HEK293 (cell line): ENCODE measurements at regions not wholly inside any gene's neighbourhood (a gene's known extent, or its start where the extent isn't known, plus 50 kb on each side); places are given as distances from the start of the nearest gene placed in this dataset.

Experiments used
- CTCF ChIA-PET: fragments of 350-600 bp; formaldehyde crosslinking; extraction: SDS; loops from one replicate; lab custom pipeline; 2021; ENCODE audit warnings: antibody characterized with exemption; lab: Yijun Ruan, JAX
- POLR2A ChIA-PET: fragments of 300-600 bp; formaldehyde crosslinking; extraction: SDS; loops from one replicate; lab custom pipeline; 2020; ENCODE audit warnings: antibody characterized with exemption, inconsistent platforms; lab: Yijun Ruan, JAX
- H3K27ac ChIP-seq: fragments of 200-500 bp; sonication (Bioruptor generic); 2 replicates; pipeline ENCODE4 v1.5.1; 2014; ENCODE audit warnings: low read depth, low read length, control low read depth, inconsistent platforms; ENCODE audit errors: extremely low read depth
- H3K36me3 ChIP-seq, 2 experiments: fragments of 200-500 bp in 1 of 2; sonication (Bioruptor generic) in 1 of 2; 1 replicate in 1 of 2; 2 replicates in 1 of 2; pipeline ENCODE4 v1.5.1; 2014 to 2017; ENCODE audit warnings: inconsistent platforms in 2 of 2, low read length in 2 of 2; ENCODE audit not compliant: control insufficient read depth in 2 of 2, insufficient read depth in 1 of 2
- H3K4me1 ChIP-seq: fragments of 200-500 bp; sonication (Bioruptor generic); 2 replicates; pipeline ENCODE4 v1.5.1; 2014; ENCODE audit warnings: mild to moderate bottlenecking, low read length, inconsistent platforms; ENCODE audit not compliant: control insufficient read depth, insufficient read depth
- H3K4me3 ChIP-seq: 2 replicates; pipeline ENCODE4 v1.5.1; 2011; ENCODE audit warnings: low read depth, mild to moderate bottlenecking, control low read depth, low read length, moderate library complexity
- H3K9me3 ChIP-seq: fragments of 200-500 bp; sonication (Bioruptor generic); 2 replicates; pipeline ENCODE4 v1.5.1; 2014; ENCODE audit warnings: low read depth, low read length, inconsistent platforms; ENCODE audit not compliant: control insufficient read depth, insufficient read depth
- GLI2 ChIP-seq: fragments of 450-650 bp; formaldehyde crosslinking; IDR thresholded peaks from 2 replicates; pipeline ENCODE4; 2017; ENCODE audit warnings: missing biosample characterization, missing genetic modification characterization, low read depth, borderline replicate concordance
- HOXA7 ChIP-seq: sonication (generic); formaldehyde crosslinking; IDR thresholded peaks from 2 replicates; pipeline ENCODE4 v1.8.1; 2022; ENCODE audit warnings: missing genetic modification reagents, borderline replicate concordance
- KLF1 ChIP-seq: fragments of 450-650 bp; formaldehyde crosslinking; IDR thresholded peaks from 2 replicates; pipeline ENCODE4 v1.5.1; 2016; ENCODE audit warnings: missing biosample characterization, missing genetic modification characterization
- SALL2 ChIP-seq: fragments of 450-650 bp; formaldehyde crosslinking; IDR thresholded peaks from 2 replicates; pipeline ENCODE4 v1.5.0; 2017; ENCODE audit warnings: missing biosample characterization, mild to moderate bottlenecking, missing genetic modification characterization, borderline replicate concordance
- SETDB1 ChIP-seq: IDR thresholded peaks from one replicate; pipeline ENCODE4 v1.6.1; 2017; ENCODE audit warnings: mild to moderate bottlenecking, low read length, moderate library complexity, mixed read lengths; ENCODE audit not compliant: insufficient read length
- ZNF132 ChIP-seq: fragments of 450-650 bp; formaldehyde crosslinking; IDR thresholded peaks from 2 replicates; pipeline ENCODE4 v1.5.1; 2017; ENCODE audit warnings: missing biosample characterization, missing genetic modification characterization, borderline replicate concordance
- ZNF202 ChIP-seq: fragments of 450-650 bp; formaldehyde crosslinking; IDR thresholded peaks from 2 replicates; pipeline ENCODE4 v1.5.1; 2016; ENCODE audit warnings: missing biosample characterization, missing genetic modification characterization, borderline replicate concordance
- ZNF23 ChIP-seq: fragments of 450-650 bp; formaldehyde crosslinking; IDR thresholded peaks from 2 replicates; pipeline ENCODE4 v1.5.1; 2016; ENCODE audit warnings: missing biosample characterization, missing genetic modification characterization, borderline replicate concordance
- ZNF324 ChIP-seq: fragments of 450-650 bp; formaldehyde crosslinking; IDR thresholded peaks from 2 replicates; pipeline ENCODE4 v1.5.1; 2016; ENCODE audit warnings: missing biosample characterization, missing genetic modification characterization
- ZNF341 ChIP-seq: fragments of 450-650 bp; formaldehyde crosslinking; IDR thresholded peaks from 2 replicates; pipeline ENCODE4; 2016; ENCODE audit warnings: low read depth, missing biosample characterization, missing genetic modification characterization
- ZNF513 ChIP-seq: fragments of 450-650 bp; IDR thresholded peaks from 2 replicates; pipeline ENCODE4 v1.5.1; 2018; ENCODE audit warnings: missing biosample characterization, missing genetic modification characterization
- ZNF561 ChIP-seq: fragments of 450-650 bp; IDR thresholded peaks from 2 replicates; pipeline ENCODE4 v1.5.1; 2018; ENCODE audit warnings: missing biosample characterization, missing genetic modification characterization, borderline replicate concordance
- ZNF585B ChIP-seq: fragments of 450-650 bp; formaldehyde crosslinking; IDR thresholded peaks from 2 replicates; pipeline ENCODE4 v1.5.1; 2016; ENCODE audit warnings: missing biosample characterization, missing genetic modification characterization
- ZNF610 ChIP-seq: fragments of 450-650 bp; formaldehyde crosslinking; IDR thresholded peaks from 2 replicates; pipeline ENCODE4 v1.5.1; 2016; ENCODE audit warnings: missing biosample characterization, missing genetic modification characterization, borderline replicate concordance
- ZNF626 ChIP-seq: fragments of 450-650 bp; sonication (Bioruptor Pico); formaldehyde crosslinking; IDR thresholded peaks from 2 replicates; pipeline ENCODE4 v1.5.1; 2018; ENCODE audit warnings: missing biosample characterization, missing genetic modification characterization, inconsistent platforms
- ZNF654 ChIP-seq: fragments of 450-650 bp; formaldehyde crosslinking; IDR thresholded peaks from 2 replicates; pipeline ENCODE4 v1.5.1; 2016; ENCODE audit warnings: low read depth, missing biosample characterization, missing genetic modification characterization
- ZNF768 ChIP-seq: fragments of 450-650 bp; formaldehyde crosslinking; IDR thresholded peaks from 2 replicates; pipeline ENCODE4 v1.5.1; 2018; ENCODE audit warnings: missing biosample characterization, mild to moderate bottlenecking, missing genetic modification characterization
- ZSCAN18 ChIP-seq: fragments of 450-650 bp; formaldehyde crosslinking; IDR thresholded peaks from 2 replicates; pipeline ENCODE4 v1.5.1; 2016; ENCODE audit warnings: missing biosample characterization, missing genetic modification characterization
- TF ChIP-seq, protein P1 (sequence below): fragments of 450-650 bp; formaldehyde crosslinking; IDR thresholded peaks from 2 replicates; pipeline ENCODE4 v1.5.1; 2016; ENCODE audit warnings: missing biosample characterization, missing genetic modification characterization
- TF ChIP-seq, protein P2 (sequence below): fragments of 450-650 bp; formaldehyde crosslinking; IDR thresholded peaks from 2 replicates; pipeline ENCODE4 v1.5.1; 2017; ENCODE audit warnings: missing biosample characterization, missing genetic modification characterization

DNA sequence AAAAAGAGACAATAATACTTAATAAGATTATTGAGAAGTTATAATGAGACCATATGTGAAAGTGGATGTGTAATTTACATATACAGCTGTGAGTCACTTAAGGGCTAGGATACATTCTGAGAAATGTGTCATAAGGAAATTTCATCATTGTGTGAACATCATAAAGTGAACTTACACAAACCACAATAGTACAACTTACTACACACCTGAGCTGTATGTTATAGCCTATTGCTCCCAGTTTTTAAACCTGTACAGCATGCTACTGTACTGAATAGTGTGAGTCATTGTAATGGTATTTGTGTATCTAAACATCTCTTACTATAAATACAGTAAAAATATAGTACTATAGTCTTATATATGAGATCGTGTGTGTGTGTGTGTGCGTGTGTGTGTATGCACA lies 1420.3 kb upstream of the PIK3C3 start (continued):
- TF ChIP-seq ZNF610 (tag by site-specific recombination) = no peak
- TF ChIP-seq ZNF23 (tag by site-specific recombination) = no peak
- TF ChIP-seq KLF1 (tag by site-specific recombination) = no peak
- TF ChIP-seq ZNF561 (tag by site-specific recombination) = no peak
- no peak for TF ChIP-seq ZNF202 (tag by site-specific recombination)
- TF ChIP-seq, protein P1, sequence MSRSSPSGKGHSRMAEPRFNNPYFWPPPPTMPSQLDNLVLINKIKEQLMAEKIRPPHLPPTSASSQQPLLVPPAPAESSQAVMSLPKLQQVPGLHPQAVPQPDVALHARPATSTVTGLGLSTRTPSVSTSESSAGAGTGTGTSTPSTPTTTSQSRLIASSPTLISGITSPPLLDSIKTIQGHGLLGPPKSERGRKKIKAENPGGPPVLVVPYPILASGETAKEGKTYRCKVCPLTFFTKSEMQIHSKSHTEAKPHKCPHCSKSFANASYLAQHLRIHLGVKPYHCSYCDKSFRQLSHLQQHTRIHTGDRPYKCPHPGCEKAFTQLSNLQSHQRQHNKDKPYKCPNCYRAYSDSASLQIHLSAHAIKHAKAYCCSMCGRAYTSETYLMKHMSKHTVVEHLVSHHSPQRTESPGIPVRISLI (tag by site-specific recombination) = no peak
- TF ChIP-seq ZNF132 = no peak
- TF ChIP-seq GLI2 (tag by site-specific recombination) = no peak
- no peak for TF ChIP-seq SETDB1
- TF ChIP-seq, protein P2, sequence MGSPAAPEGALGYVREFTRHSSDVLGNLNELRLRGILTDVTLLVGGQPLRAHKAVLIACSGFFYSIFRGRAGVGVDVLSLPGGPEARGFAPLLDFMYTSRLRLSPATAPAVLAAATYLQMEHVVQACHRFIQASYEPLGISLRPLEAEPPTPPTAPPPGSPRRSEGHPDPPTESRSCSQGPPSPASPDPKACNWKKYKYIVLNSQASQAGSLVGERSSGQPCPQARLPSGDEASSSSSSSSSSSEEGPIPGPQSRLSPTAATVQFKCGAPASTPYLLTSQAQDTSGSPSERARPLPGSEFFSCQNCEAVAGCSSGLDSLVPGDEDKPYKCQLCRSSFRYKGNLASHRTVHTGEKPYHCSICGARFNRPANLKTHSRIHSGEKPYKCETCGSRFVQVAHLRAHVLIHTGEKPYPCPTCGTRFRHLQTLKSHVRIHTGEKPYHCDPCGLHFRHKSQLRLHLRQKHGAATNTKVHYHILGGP (tag by site-specific recombination) = no peak
- no peak for TF ChIP-seq SALL2
- TF ChIP-seq ZNF324 (tag by site-specific recombination) = no peak

- Histone ChIP-seq H3K4me3 (no peak overlapping the region), H3K36me3 (no peaks in the 10 kb centered on the region), H3K4me1 (no peaks in the 10 kb centered on the region), H3K27ac (no peak overlapping the region), H3K9me3 (no peaks in the 10 kb centered on the region)
- ChIA-PET CTCF (no interaction called here), POLR2A (no interaction called here)
- no peak for TF ChIP-seq ZNF585B
- TF ChIP-seq ZNF768 (tag by site-specific recombination) = no peak
- TF ChIP-seq ZNF341 (tag by site-specific recombination) = no peak
These were observed 1423.0 kb upstream of the PIK3C3 start for GRCh38 chr18:40532046-40532445.

DNA sequence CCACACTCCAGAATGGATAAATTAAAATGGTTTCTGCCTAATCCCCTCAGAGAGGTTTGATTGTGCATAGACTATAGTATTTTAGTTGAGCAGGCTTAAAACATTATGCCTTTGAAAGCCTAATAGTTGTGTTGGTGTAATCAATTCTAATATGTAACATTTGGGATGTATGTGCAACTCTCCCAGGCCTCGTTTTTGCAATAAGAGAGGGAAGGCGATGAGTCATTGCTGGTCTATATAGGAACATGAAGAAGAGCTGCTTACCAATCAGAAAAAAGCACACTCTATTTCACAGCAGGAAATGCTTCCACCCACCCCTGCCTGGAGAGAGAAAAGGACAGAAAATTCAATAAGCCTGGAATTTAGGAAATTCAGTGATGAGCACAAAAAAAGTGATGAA lies 1424.0 kb upstream of the PIK3C3 start:
- H3K4me3 ChIP-seq = no peak overlapping the region
- TF ChIP-seq ZSCAN18 (tag by site-specific recombination) = no peak
- TF ChIP-seq ZNF513 (tag by site-specific recombination) = no peak
- TF ChIP-seq ZNF654 (tag by site-specific recombination) = no peak
- TF ChIP-seq SETDB1 = no peak
- TF ChIP-seq ZNF626 (tag by site-specific recombination) = no peak
- no peak for TF ChIP-seq HOXA7
- H3K4me1 ChIP-seq = no peaks in the 10 kb centered on the region
- no peaks in the 10 kb centered on the region for H3K36me3 ChIP-seq
- H3K27ac ChIP-seq = no peak overlapping the region
- ChIA-PET CTCF (interaction anchor here (0.7 kb wide), 1 partner anchor 591 kb away, joined by 3 read pairs; no protein-coding TSS in a partner anchor), POLR2A (no interaction called here)
- no peaks in the 10 kb centered on the region for H3K9me3 ChIP-seq
